ENCODE measurements at regions not wholly inside any gene's neighbourhood (a gene's known extent, or its start where the extent isn't known, plus 50 kb on each side); places are given as distances from the start of the nearest gene placed in this dataset.

DNA sequence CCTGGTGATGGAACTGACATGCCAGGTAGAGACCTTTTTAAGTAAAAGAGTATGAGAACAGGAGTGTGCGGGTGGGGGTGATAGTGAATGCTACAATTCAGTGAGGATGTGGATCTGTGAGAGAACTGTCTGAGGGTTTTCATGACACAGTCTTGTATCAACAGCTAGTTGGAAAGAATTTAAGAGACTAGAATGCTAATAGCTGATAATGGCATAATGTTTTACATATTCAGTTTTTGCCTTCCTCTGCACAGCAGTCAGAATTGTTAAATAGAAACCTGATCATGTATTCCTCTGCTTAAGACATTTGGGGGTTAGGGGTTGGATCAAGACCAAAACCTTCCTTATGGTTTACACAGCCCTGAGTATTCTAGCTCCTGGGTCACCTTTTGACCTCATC, 152.8 kb upstream of the ZRANB2 start:
- TF ChIP-seq PHB (CRISPR knock-in tag; IDR thresholded peaks at IDR 0.05) (no peak), SAFB2 (IDR thresholded peaks at IDR 0.05; ENCODE audit: borderline replicate concordance, low read depth, low read length, severe bottlenecking) (no peak), ZBTB43 (CRISPR knock-in tag; IDR thresholded peaks at IDR 0.05) (no peak), ATF1 (CRISPR knock-in tag; IDR thresholded peaks at IDR 0.05) (no peak), ATF1 (tag; IDR thresholded peaks at IDR 0.05) (no peak), NFRKB (IDR thresholded peaks at IDR 0.05; ENCODE audit: low read depth) (no peak), MTA1 (IDR thresholded peaks at IDR 0.05; ENCODE audit: borderline replicate concordance) (no peak), BDP1 (IDR thresholded peaks at IDR 0.05; ENCODE audit: insufficient read depth, insufficient read length) (no peak), RNF2 (IDR thresholded peaks at IDR 0.05) (no peak), POLR2A (conservative IDR thresholded peaks at IDR 0.05) (no peak), ZFP1 (CRISPR knock-in tag; IDR thresholded peaks at IDR 0.05) (no peak), BACH1 (tag; IDR thresholded peaks at IDR 0.05) (no peak), FOSL1 (tag; conservative IDR thresholded peaks at IDR 0.05) (no peak)
- TF ChIP-seq, protein P1, sequence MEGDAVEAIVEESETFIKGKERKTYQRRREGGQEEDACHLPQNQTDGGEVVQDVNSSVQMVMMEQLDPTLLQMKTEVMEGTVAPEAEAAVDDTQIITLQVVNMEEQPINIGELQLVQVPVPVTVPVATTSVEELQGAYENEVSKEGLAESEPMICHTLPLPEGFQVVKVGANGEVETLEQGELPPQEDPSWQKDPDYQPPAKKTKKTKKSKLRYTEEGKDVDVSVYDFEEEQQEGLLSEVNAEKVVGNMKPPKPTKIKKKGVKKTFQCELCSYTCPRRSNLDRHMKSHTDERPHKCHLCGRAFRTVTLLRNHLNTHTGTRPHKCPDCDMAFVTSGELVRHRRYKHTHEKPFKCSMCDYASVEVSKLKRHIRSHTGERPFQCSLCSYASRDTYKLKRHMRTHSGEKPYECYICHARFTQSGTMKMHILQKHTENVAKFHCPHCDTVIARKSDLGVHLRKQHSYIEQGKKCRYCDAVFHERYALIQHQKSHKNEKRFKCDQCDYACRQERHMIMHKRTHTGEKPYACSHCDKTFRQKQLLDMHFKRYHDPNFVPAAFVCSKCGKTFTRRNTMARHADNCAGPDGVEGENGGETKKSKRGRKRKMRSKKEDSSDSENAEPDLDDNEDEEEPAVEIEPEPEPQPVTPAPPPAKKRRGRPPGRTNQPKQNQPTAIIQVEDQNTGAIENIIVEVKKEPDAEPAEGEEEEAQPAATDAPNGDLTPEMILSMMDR (IDR thresholded peaks at IDR 0.05 in 2 of 3, conservative IDR thresholded peaks at IDR 0.05 in 1 of 3; ENCODE audit: insufficient read depth in 2 of 3, low read depth in 1 of 3, low read length in 3 of 3), result no peak
- TF ChIP-seq, protein P2, sequence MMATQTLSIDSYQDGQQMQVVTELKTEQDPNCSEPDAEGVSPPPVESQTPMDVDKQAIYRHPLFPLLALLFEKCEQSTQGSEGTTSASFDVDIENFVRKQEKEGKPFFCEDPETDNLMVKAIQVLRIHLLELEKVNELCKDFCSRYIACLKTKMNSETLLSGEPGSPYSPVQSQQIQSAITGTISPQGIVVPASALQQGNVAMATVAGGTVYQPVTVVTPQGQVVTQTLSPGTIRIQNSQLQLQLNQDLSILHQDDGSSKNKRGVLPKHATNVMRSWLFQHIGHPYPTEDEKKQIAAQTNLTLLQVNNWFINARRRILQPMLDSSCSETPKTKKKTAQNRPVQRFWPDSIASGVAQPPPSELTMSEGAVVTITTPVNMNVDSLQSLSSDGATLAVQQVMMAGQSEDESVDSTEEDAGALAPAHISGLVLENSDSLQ (IDR thresholded peaks at IDR 0.05), result no peak
